ENCODE measurements at regions not wholly inside any gene's neighbourhood (a gene's known extent, or its start where the extent isn't known, plus 50 kb on each side); places are given as distances from the start of the nearest gene placed in this dataset.

- no peak for TF ChIP-seq POLR2AphosphoS5 (IDR thresholded peaks at IDR 0.05)
- TF ChIP-seq CTCF (IDR thresholded peaks at IDR 0.05), result no peak
- no peak for TF ChIP-seq POLR2A (IDR thresholded peaks at IDR 0.05)
Observed at GRCh38 chr4:74549936-74550335, 105.0 kb downstream of the AREG start.

GRCh38 chr4:74555231-74555630 lies 110.3 kb downstream of the AREG start:
- Histone ChIP-seq H3K27me3 (no peaks in the 10 kb centered on the region), H3K4me1 (no peaks in the 10 kb centered on the region), H3K27ac (no peak overlapping the region), H3K4me3 (no peak overlapping the region), H3K9me3 (no peaks in the 10 kb centered on the region), H3K36me3 (no peaks in the 10 kb centered on the region)
- intact Hi-C loops (cut with DNase I; ENCODE audit: low total_unique reads), result loop anchor here (5.0 kb wide), 1 partner anchor 878 kb away; no protein-coding TSS in a partner anchor
- no peak for DNase-seq (ENCODE audit: low spot score in 2 of 2)
- TF ChIP-seq POLR2A (IDR thresholded peaks at IDR 0.05), result no peak
- TF ChIP-seq POLR2AphosphoS5 (IDR thresholded peaks at IDR 0.05), result no peak
- no peak for TF ChIP-seq CTCF (IDR thresholded peaks at IDR 0.05)

More at GRCh38 chr4:74549936-74550335, 105.0 kb downstream of the AREG start:
- H3K4me1 ChIP-seq, result no peaks in the 10 kb centered on the region
- H3K27me3 ChIP-seq, result no peaks in the 10 kb centered on the region
- no peak for DNase-seq (ENCODE audit: low spot score in 2 of 2)
- H3K9me3 ChIP-seq, result no peaks in the 10 kb centered on the region
- no peak overlapping the region for H3K4me3 ChIP-seq
- intact Hi-C loops (cut with DNase I; ENCODE audit: low total_unique reads), result no loop called here
- no peaks in the 10 kb centered on the region for H3K36me3 ChIP-seq
- H3K27ac ChIP-seq, result no peak overlapping the region

- H3K27ac ChIP-seq, result no peak overlapping the region
- no peak overlapping the region for H3K4me3 ChIP-seq
- no peak for DNase-seq (ENCODE audit: low spot score in 2 of 2)
- TF ChIP-seq POLR2AphosphoS5 (IDR thresholded peaks at IDR 0.05) (no peak), CTCF (IDR thresholded peaks at IDR 0.05) (no peak), POLR2A (IDR thresholded peaks at IDR 0.05) (no peak)
- H3K36me3 ChIP-seq, result no peaks in the 10 kb centered on the region
- H3K4me1 ChIP-seq, result no peaks in the 10 kb centered on the region
- H3K27me3 ChIP-seq, result no peaks in the 10 kb centered on the region
- intact Hi-C loops (cut with DNase I; ENCODE audit: low total_unique reads), result loop anchor here (5.0 kb wide), 1 partner anchor 879 kb away; no protein-coding TSS in a partner anchor
- no peaks in the 10 kb centered on the region for H3K9me3 ChIP-seq
Observed at GRCh38 chr4:74555843-74556242, 110.9 kb downstream of the AREG start.

- Histone ChIP-seq H3K4me3 (no peak overlapping the region), H3K27ac (no peak overlapping the region), H3K4me1 (no peaks in the 10 kb centered on the region), H3K36me3 (no peaks in the 10 kb centered on the region), H3K9me3 (no peaks in the 10 kb centered on the region), H3K27me3 (no peaks in the 10 kb centered on the region)
- DNase-seq (ENCODE audit: low spot score in 2 of 2), result no peak
- TF ChIP-seq CTCF (IDR thresholded peaks at IDR 0.05) (no peak), POLR2A (IDR thresholded peaks at IDR 0.05) (no peak), POLR2AphosphoS5 (IDR thresholded peaks at IDR 0.05) (no peak)
- intact Hi-C loops (cut with DNase I; ENCODE audit: low total_unique reads), result loop anchor here (5.0 kb wide), 1 partner anchor 883 kb away; no protein-coding TSS in a partner anchor
Observed at GRCh38 chr4:74559853-74560252, 114.9 kb downstream of the AREG start.

- Histone ChIP-seq H3K27ac (no peak overlapping the region), H3K27me3 (no peaks in the 10 kb centered on the region), H3K4me1 (no peaks in the 10 kb centered on the region), H3K4me3 (no peak overlapping the region), H3K36me3 (no peaks in the 10 kb centered on the region), H3K9me3 (peaks cover 5 to 9% of the 10 kb centered on the region in 2 donors)
- TF ChIP-seq CTCF (IDR thresholded peaks at IDR 0.05) (no peak), POLR2AphosphoS5 (IDR thresholded peaks at IDR 0.05) (no peak), POLR2A (IDR thresholded peaks at IDR 0.05) (no peak)
- intact Hi-C loops (cut with DNase I; ENCODE audit: low total_unique reads), result no loop called here
- DNase-seq (ENCODE audit: low spot score in 2 of 2), result no peak
Observed at GRCh38 chr4:74567981-74568380, 123.0 kb downstream of the AREG start.

Measured in breast epithelium (tissue), 4 donors.